H9 (cell line): ENCODE measurements at regions not wholly inside any gene's neighbourhood (a gene's known extent, or its start where the extent isn't known, plus 50 kb on each side); places are given as distances from the start of the nearest gene placed in this dataset.

Experiments
- DNase-seq: peaks from one replicate; pipeline ENCODE4 v3.0.0-alpha.2; 2017
- H2AFZ ChIP-seq: one replicate; pipeline ENCODE4 v1.6.1; 2013; ENCODE audit warnings: mild to moderate bottlenecking, low read length, control low read depth, moderate library complexity
- H2AK5ac ChIP-seq: 2 replicates; pipeline ENCODE4 v1.6.1; 2013; ENCODE audit warnings: low read length, control low read depth, mixed read lengths; ENCODE audit not compliant: insufficient read length
- H2BK120ac ChIP-seq: one replicate; pipeline ENCODE4 v1.6.1; 2013; ENCODE audit warnings: low read depth, mild to moderate bottlenecking, low read length, control low read depth, inconsistent platforms; ENCODE audit not compliant: poor library complexity, severe bottlenecking
- H2BK12ac ChIP-seq: 2 replicates; pipeline ENCODE4 v1.6.1; 2013; ENCODE audit warnings: low read length, control low read depth, mixed read lengths, low read depth; ENCODE audit not compliant: insufficient read length
- H2BK15ac ChIP-seq: 2 replicates; pipeline ENCODE4 v1.6.1; 2013; ENCODE audit warnings: low read depth, low read length, control low read depth
- H2BK20ac ChIP-seq: one replicate; pipeline ENCODE4 v1.6.1; 2013; ENCODE audit warnings: low read depth, mild to moderate bottlenecking, low read length, control low read depth, inconsistent platforms; ENCODE audit not compliant: poor library complexity, severe bottlenecking
- H2BK5ac ChIP-seq: 2 replicates; pipeline ENCODE4 v1.6.1; 2013; ENCODE audit warnings: low read length, control low read depth, mixed read lengths; ENCODE audit not compliant: insufficient read length
- H3K14ac ChIP-seq: 2 replicates; pipeline ENCODE4 v1.6.1; 2013; ENCODE audit warnings: low read length, control low read depth; ENCODE audit not compliant: insufficient read depth
- H3K18ac ChIP-seq: 2 replicates; pipeline ENCODE4 v1.6.1; 2013; ENCODE audit warnings: low read depth, mild to moderate bottlenecking, mixed read lengths, low read length, control low read depth; ENCODE audit not compliant: insufficient read length
- H3K23ac ChIP-seq: 2 replicates; pipeline ENCODE4 v1.6.1; 2013; ENCODE audit warnings: low read length, control low read depth, mixed read lengths, low read depth; ENCODE audit not compliant: insufficient read length
- H3K23me2 ChIP-seq: 2 replicates; pipeline ENCODE4 v1.6.1; 2013; ENCODE audit warnings: low read depth, mild to moderate bottlenecking, mixed read lengths, low read length, control low read depth; ENCODE audit not compliant: insufficient read length, poor library complexity, severe bottlenecking
- H3K27ac ChIP-seq: 2 replicates; pipeline ENCODE4 v1.5.1; 2013; ENCODE audit warnings: low read length, control low read depth, mixed read lengths, low read depth; ENCODE audit not compliant: insufficient read length
- H3K27me3 ChIP-seq: 2 replicates; pipeline ENCODE4 v1.6.1; 2013; ENCODE audit warnings: low read length, control low read depth, inconsistent platforms; ENCODE audit not compliant: insufficient read depth
- H3K4ac ChIP-seq: 2 replicates; pipeline ENCODE4 v1.6.1; 2013; ENCODE audit warnings: low read depth, mild to moderate bottlenecking, control low read depth, inconsistent platforms, low read length, moderate library complexity
- H3K4me1 ChIP-seq: 2 replicates; pipeline ENCODE4 v1.6.1; 2013; ENCODE audit warnings: low read length, control low read depth, inconsistent platforms; ENCODE audit not compliant: insufficient read depth
- H3K4me2 ChIP-seq: 2 replicates; pipeline ENCODE4 v1.6.1; 2013; ENCODE audit warnings: low read length, control low read depth, mixed read lengths; ENCODE audit not compliant: insufficient read length, insufficient read depth
- H3K56ac ChIP-seq: 2 replicates; pipeline ENCODE4 v1.6.1; 2013; ENCODE audit warnings: low read depth, mild to moderate bottlenecking, mixed read lengths, low read length, control low read depth; ENCODE audit not compliant: insufficient read length
- H3K79me1 ChIP-seq: 2 replicates; pipeline ENCODE4 v1.6.1; 2013; ENCODE audit warnings: low read depth, mild to moderate bottlenecking, moderate library complexity, low read length, control low read depth, inconsistent platforms; ENCODE audit not compliant: insufficient read depth, poor library complexity, severe bottlenecking
- H3K79me2 ChIP-seq: 2 replicates; pipeline ENCODE4 v1.6.1; 2013; ENCODE audit warnings: low read length, control low read depth, inconsistent platforms; ENCODE audit not compliant: insufficient read depth
- H3K9ac ChIP-seq: 2 replicates; pipeline ENCODE4 v1.6.1; 2013; ENCODE audit warnings: low read length, control low read depth, mixed read lengths; ENCODE audit not compliant: insufficient read length; ENCODE audit errors: extremely low read depth
- H3K9me3 ChIP-seq: one replicate; pipeline ENCODE4 v1.6.1; 2013; ENCODE audit warnings: low read depth, low read length, inconsistent platforms; ENCODE audit not compliant: control insufficient read depth
- H3T11ph ChIP-seq: one replicate; pipeline ENCODE4 v1.6.1; 2013; ENCODE audit warnings: mild to moderate bottlenecking, low read length, control low read depth, inconsistent platforms
- H4K20me1 ChIP-seq: one replicate; pipeline ENCODE4 v1.6.1; 2013; ENCODE audit not compliant: control insufficient read depth, insufficient read length, insufficient read depth
- H4K5ac ChIP-seq: 2 replicates; pipeline ENCODE4 v1.6.1; 2013; ENCODE audit warnings: low read depth, mild to moderate bottlenecking, mixed read lengths, low read length, control low read depth; ENCODE audit not compliant: insufficient read length
- H4K8ac ChIP-seq: replicated peaks from 2 replicates; pipeline ENCODE4 v1.6.1; 2013; ENCODE audit warnings: low read length, control low read depth, mixed read lengths, low read depth; ENCODE audit not compliant: insufficient read length
- H4K91ac ChIP-seq: 2 replicates; pipeline ENCODE4 v1.6.1; 2013; ENCODE audit warnings: low read depth, mild to moderate bottlenecking, moderate library complexity, mixed read lengths, low read length, control low read depth; ENCODE audit not compliant: insufficient read length
- H3K27ac Mint-ChIP-seq, 3 experiments: 2 replicates in 2 of 3; 3 replicates in 1 of 3; pipeline ENCODE4 v1.8.0; 2020 to 2021; ENCODE audit warnings: mixed read lengths in 3 of 3, mild to moderate bottlenecking in 1 of 3, moderate library complexity in 1 of 3
- H3K27me3 Mint-ChIP-seq: 2 replicates; pipeline ENCODE4 v1.8.0; 2021; ENCODE audit warnings: low read depth, mild to moderate bottlenecking, moderate library complexity, mixed read lengths
- H3K36me3 Mint-ChIP-seq, 3 experiments: 2 replicates in 2 of 3; 3 replicates in 1 of 3; pipeline ENCODE4 v1.8.0; 2020 to 2021; ENCODE audit warnings: low read depth in 3 of 3, mixed read lengths in 3 of 3; ENCODE audit not compliant: insufficient read depth in 1 of 3
- H3K4me1 Mint-ChIP-seq, 2 experiments: 2 replicates each; pipeline ENCODE4 v1.8.0; 2020; ENCODE audit warnings: mixed read lengths in 2 of 2
- H3K4me3 Mint-ChIP-seq, 2 experiments: 2 replicates in 1 of 2; 3 replicates in 1 of 2; pipeline ENCODE4 v1.8.0; 2020 to 2021; ENCODE audit warnings: mild to moderate bottlenecking in 2 of 2, mixed read lengths in 2 of 2, moderate library complexity in 1 of 2
- H3K9me3 Mint-ChIP-seq, 2 experiments: 2 replicates in 1 of 2; 3 replicates in 1 of 2; pipeline ENCODE4 v1.8.0; 2020; ENCODE audit warnings: mild to moderate bottlenecking in 2 of 2, mixed read lengths in 2 of 2, moderate library complexity in 1 of 2
- WGBS: extraction: QIAGEN DNeasy Blood & Tissue Kit; methylation state at CpG from one replicate; pipeline ENCODE4 v1.1.7; 2013; ENCODE audit warnings: missing lambda C conversion rate, low lambda C conversion rate, mixed read lengths; ENCODE audit not compliant: insufficient read length; ENCODE audit errors: extremely low coverage; 5-methylcytosine and 5-hydroxymethylcytosine counted together
- TF ChIP-seq, protein P1 (sequence below): fragments of 200-600 bp; sonication (generic); conservative IDR thresholded peaks from 3 replicates; pipeline ENCODE4 v1.8.0; 2021; ENCODE audit warnings: antibody characterized with exemption, mild to moderate bottlenecking

DNA sequence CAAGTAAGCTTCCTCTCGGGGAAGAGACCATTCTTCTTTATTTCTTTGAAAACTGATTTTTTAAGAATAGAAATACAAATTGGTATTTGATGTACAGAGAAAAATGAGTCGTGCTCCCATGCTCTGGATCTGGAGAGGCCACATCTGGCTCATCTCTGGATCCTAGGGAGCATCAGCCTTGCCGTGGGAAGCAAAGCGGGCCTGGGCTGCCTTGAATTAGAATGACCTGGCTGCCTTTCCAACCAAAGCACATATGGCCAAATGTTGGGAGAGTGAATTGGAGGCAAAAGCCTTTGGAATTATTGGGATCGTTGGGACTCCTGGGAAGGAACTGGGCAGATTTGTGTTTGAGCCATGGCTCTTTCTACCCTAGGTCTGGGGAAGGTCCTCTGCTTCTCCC is 80.0 kb downstream of the SLC25A47 start:
- no peak overlapping the region for H2BK12ac ChIP-seq
- no peaks in the 10 kb centered on the region for H4K20me1 ChIP-seq
- no peaks in the 10 kb centered on the region for H3K79me1 ChIP-seq
- no peak overlapping the region for H3K18ac ChIP-seq
- no peaks in the 10 kb centered on the region for H3K9me3 ChIP-seq
- H3T11ph ChIP-seq, result no peak overlapping the region
- no peak overlapping the region for H3K56ac ChIP-seq
- no peak overlapping the region for H4K5ac ChIP-seq
- Mint-ChIP-seq H3K4me1 (peaks cover 52 to 71% of the 10 kb centered on the region in 2 experiments), H3K9me3 (no peaks in the 10 kb centered on the region), H3K27ac (no peak overlapping the region), H3K4me3 (no peak overlapping the region), H3K36me3 (no peaks in the 10 kb centered on the region), H3K27me3 (no peaks in the 10 kb centered on the region; the same call in 1 of the 2 replicates)
- whole genome bisulfite sequencing, result no CpG with 5 or more reads among the region's 5 CpGs
- H2BK5ac ChIP-seq, result no peak overlapping the region
- no peak overlapping the region for H3K9ac ChIP-seq
- H3K4ac ChIP-seq, result no peak overlapping the region
- no peak overlapping the region for H3K14ac ChIP-seq
- no peak overlapping the region for H4K8ac ChIP-seq
- H3K79me2 ChIP-seq, result no peaks in the 10 kb centered on the region
- DNase-seq, result no peak
- peaks cover 17% of the 10 kb centered on the region for H3K4me1 ChIP-seq
- H3K27me3 ChIP-seq, result no peaks in the 10 kb centered on the region
- no peak overlapping the region for H2BK120ac ChIP-seq
- no peaks in the 10 kb centered on the region for H3K23me2 ChIP-seq
- no peak overlapping the region for H2BK20ac ChIP-seq
- H2AFZ ChIP-seq, result no peak overlapping the region
- H3K4me2 ChIP-seq, result no peak overlapping the region
- no peak overlapping the region for H2BK15ac ChIP-seq
- TF ChIP-seq, protein P1, sequence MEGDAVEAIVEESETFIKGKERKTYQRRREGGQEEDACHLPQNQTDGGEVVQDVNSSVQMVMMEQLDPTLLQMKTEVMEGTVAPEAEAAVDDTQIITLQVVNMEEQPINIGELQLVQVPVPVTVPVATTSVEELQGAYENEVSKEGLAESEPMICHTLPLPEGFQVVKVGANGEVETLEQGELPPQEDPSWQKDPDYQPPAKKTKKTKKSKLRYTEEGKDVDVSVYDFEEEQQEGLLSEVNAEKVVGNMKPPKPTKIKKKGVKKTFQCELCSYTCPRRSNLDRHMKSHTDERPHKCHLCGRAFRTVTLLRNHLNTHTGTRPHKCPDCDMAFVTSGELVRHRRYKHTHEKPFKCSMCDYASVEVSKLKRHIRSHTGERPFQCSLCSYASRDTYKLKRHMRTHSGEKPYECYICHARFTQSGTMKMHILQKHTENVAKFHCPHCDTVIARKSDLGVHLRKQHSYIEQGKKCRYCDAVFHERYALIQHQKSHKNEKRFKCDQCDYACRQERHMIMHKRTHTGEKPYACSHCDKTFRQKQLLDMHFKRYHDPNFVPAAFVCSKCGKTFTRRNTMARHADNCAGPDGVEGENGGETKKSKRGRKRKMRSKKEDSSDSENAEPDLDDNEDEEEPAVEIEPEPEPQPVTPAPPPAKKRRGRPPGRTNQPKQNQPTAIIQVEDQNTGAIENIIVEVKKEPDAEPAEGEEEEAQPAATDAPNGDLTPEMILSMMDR, result no peak
- H3K27ac ChIP-seq, result no peak overlapping the region
- H2AK5ac ChIP-seq, result no peak overlapping the region
- H3K23ac ChIP-seq, result no peak overlapping the region
- H4K91ac ChIP-seq, result no peak overlapping the region
